GOT3 (cell line): ENCODE measurements at regions not wholly inside any gene's neighbourhood (a gene's known extent, or its start where the extent isn't known, plus 50 kb on each side); places are given as distances from the start of the nearest gene placed in this dataset.

Experiments
- DNase-seq: peaks from one replicate; lab custom pipeline; 2025; ENCODE audit warnings: mixed read lengths; lab: John Stamatoyannopoulos, UW

- DNase-seq: no peak
These were observed 55.1 kb upstream of the CLDN10 start for GRCh38 chr13:95497381-95497807.

GRCh38 chr13:95498886-95499285, 53.6 kb upstream of the CLDN10 start:
- no peak for DNase-seq

GRCh38 chr13:95499811-95500712, 52.5 kb upstream of the CLDN10 start:
- DNase-seq: no peak

- no peak for DNase-seq
These were observed 50.3 kb upstream of the CLDN10 start for GRCh38 chr13:95502216-95502615.
